BE2C (cell line): ENCODE measurements at regions not wholly inside any gene's neighbourhood (a gene's known extent, or its start where the extent isn't known, plus 50 kb on each side); places are given as distances from the start of the nearest gene placed in this dataset.

Experiments used
- DNase-seq: peaks from one replicate; pipeline ENCODE4 v3.0.0-alpha.2; 2020
- H3K27me3 ChIP-seq: fragments of 250-450 bp; sonication (Bioruptor Pico); 2 replicates; pipeline ENCODE4 v1.5.1; 2020; ENCODE audit warnings: mild to moderate bottlenecking
- H3K36me3 ChIP-seq: fragments of 250-450 bp; sonication (Bioruptor Pico); 2 replicates; pipeline ENCODE4 v1.5.1; 2020; ENCODE audit warnings: mild to moderate bottlenecking
- H3K4me1 ChIP-seq: fragments of 250-450 bp; sonication (Bioruptor Pico); 2 replicates; pipeline ENCODE4 v1.5.1; 2020
- H3K4me3 ChIP-seq: 2 replicates; pipeline ENCODE4 v1.5.1; 2011; ENCODE audit warnings: low read depth, low read length
- H3K9me3 ChIP-seq: fragments of 250-450 bp; sonication (Bioruptor Pico); 2 replicates; pipeline ENCODE4 v1.5.1; 2020
- CTCF ChIP-seq: IDR thresholded peaks from 2 replicates; pipeline ENCODE4 v1.5.1; 2012; ENCODE audit warnings: mild to moderate bottlenecking, low read depth, low read length

DNA sequence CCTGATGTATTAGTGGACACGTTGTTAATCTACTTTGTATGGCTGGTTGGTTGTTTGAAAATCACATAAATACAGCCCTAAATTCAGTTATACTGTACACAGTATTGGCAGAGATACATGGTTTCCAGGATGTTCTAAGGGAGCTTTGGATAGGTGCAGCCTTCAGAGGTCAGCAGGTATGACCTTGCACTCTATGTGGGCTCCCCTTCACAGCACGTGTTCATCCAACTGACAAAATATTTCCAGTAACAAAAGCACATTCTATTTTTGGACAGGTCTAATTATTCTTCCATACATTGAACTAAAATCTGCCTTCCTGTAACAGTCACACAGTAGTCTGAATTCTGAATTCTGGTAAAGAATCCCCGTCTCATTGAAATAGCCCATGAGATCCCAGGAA, 92.8 kb upstream of the RAPGEF2 start:
- DNase-seq = no peak
- H3K27me3 ChIP-seq = no peaks in the 10 kb centered on the region

DNA sequence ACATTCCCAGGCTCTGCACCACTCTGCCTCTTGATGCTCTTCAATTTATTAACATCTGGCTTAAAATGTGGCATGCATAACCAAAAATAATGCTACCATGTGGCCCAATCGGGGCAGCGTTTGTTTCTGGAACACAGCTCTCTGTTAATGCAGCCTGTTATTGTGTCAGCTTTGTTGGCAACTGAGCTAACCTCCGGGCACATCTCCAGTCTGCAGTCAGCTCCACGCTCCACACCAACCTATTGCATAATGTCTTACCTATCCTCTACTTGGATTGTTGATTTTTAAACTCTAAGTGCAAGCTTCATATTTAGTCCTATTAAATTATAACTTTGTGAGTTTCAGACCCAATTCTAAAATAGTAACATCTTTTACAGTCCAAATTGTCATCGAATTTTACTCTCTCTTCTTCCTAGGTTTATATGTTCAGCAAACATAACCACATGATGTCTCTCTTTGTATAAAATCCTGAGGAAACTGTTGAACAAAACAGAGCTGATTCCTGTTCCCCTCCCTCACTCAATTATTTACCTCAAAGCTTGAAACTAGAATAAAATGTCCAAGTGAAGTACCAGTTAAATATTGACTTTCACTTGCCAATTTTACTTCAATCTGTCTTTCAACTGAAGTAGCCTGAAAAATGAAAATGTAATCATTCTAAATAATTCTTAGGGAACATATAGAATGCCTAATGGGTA, 92.2 kb upstream of the RAPGEF2 start:
- H3K4me1 ChIP-seq = no peaks in the 10 kb centered on the region
- H3K9me3 ChIP-seq = no peaks in the 10 kb centered on the region
- no peaks in the 10 kb centered on the region for H3K36me3 ChIP-seq
- H3K4me3 ChIP-seq = no peak overlapping the region
- no peak for TF ChIP-seq CTCF
- DNase-seq = no peak
- no peaks in the 10 kb centered on the region for H3K27me3 ChIP-seq

More for the DNA sequence above, 92.8 kb upstream of the RAPGEF2 start:
- Histone ChIP-seq H3K4me1 (no peaks in the 10 kb centered on the region), H3K9me3 (no peaks in the 10 kb centered on the region), H3K36me3 (no peaks in the 10 kb centered on the region), H3K4me3 (no peak overlapping the region)
- TF ChIP-seq CTCF = no peak

DNA sequence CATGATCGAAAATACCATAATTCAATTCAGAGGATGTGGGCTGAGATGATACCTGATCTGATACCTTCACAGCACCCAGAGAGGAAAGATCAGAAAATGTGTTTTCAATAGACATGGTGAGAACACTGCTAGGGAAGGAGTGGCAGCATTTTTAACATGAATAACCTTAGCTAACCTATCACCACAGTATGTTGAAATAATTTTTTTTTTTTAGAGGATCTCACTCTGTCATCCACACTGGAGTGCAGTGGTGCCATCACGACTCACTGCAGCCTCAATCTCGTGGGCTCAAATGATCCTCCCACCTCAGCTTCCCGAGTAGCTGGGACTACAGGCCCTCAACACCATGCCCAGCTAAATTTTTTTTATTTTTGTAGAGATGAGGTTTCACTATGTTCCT, 90.5 kb upstream of the RAPGEF2 start:
- H3K36me3 ChIP-seq = no peaks in the 10 kb centered on the region
- no peak for TF ChIP-seq CTCF
- no peak overlapping the region for H3K4me3 ChIP-seq
- no peaks in the 10 kb centered on the region for H3K9me3 ChIP-seq
- H3K4me1 ChIP-seq = no peaks in the 10 kb centered on the region
- H3K27me3 ChIP-seq = no peaks in the 10 kb centered on the region
- DNase-seq = no peak

DNA sequence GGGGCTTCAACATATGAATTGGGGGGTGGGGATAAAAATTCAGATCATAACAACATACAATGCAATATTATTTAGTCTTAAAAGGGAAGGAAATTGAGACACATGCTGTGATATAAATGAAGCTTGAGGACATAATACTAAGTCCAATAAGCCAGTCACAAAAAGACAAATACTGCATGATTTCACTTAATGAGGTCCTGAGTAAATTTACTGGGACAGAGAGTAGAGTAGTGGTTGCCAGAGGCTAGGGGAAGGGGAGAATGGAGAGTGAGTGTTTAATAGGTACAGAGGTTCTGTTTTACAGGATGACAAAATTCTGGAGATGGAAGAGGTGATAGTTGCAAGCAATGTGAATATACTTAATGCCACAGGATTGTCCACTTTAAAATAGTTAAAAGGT, 89.2 kb upstream of the RAPGEF2 start:
- Histone ChIP-seq H3K27me3 (no peaks in the 10 kb centered on the region), H3K4me1 (no peaks in the 10 kb centered on the region), H3K4me3 (no peak overlapping the region), H3K9me3 (no peaks in the 10 kb centered on the region), H3K36me3 (no peaks in the 10 kb centered on the region)
- TF ChIP-seq CTCF = no peak
- DNase-seq = no peak

DNA sequence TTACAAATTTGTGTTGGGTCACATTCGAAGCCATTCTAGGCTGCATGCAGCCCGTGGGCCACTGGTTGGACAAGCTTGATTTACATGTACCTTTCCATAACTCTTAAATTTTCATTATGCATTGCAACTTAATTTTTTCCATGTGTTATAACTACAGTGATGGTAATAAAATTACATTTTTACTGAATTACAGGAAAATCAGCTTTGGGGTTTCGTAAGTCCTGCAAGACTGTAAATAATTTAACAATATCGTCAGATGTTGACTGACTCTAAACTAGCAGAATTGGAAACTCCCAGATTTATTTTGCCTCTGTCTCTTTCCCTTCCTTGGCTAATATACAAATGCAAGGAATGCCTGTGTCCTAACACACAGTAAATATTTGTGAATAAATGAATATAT, 88.0 kb upstream of the RAPGEF2 start:
- no peak for DNase-seq
- Histone ChIP-seq H3K4me1 (no peaks in the 10 kb centered on the region), H3K27me3 (no peaks in the 10 kb centered on the region), H3K4me3 (no peak overlapping the region), H3K9me3 (no peaks in the 10 kb centered on the region), H3K36me3 (no peaks in the 10 kb centered on the region)
- TF ChIP-seq CTCF = no peak

GRCh38 chr4:159015841-159016240, 87.0 kb upstream of the RAPGEF2 start:
- Histone ChIP-seq H3K4me3 (no peak overlapping the region), H3K27me3 (no peaks in the 10 kb centered on the region), H3K9me3 (no peaks in the 10 kb centered on the region), H3K36me3 (no peaks in the 10 kb centered on the region), H3K4me1 (no peaks in the 10 kb centered on the region)
- no peak for TF ChIP-seq CTCF
- DNase-seq = no peak
